Parathyroid adenoma (tissue), 2 donors: ENCODE measurements at regions not wholly inside any gene's neighbourhood (a gene's known extent, or its start where the extent isn't known, plus 50 kb on each side); places are given as distances from the start of the nearest gene placed in this dataset.

ENCODE experiments used
- H2AFZ ChIP-seq: fragments of 300-600 bp; sonication (generic); one replicate; pipeline ENCODE4 v1.7.0; 2017; ENCODE audit warnings: antibody characterized with exemption, mild to moderate bottlenecking
- H3K27ac ChIP-seq: fragments of 300-600 bp; sonication (generic); one replicate; pipeline ENCODE4 v1.7.0; 2017
- H3K27me3 ChIP-seq: fragments of 300-600 bp; sonication (generic); one replicate; pipeline ENCODE4 v1.7.0; 2017; ENCODE audit warnings: low read length; ENCODE audit not compliant: control insufficient read depth, insufficient read depth
- H3K36me3 ChIP-seq: fragments of 300-600 bp; sonication (generic); one replicate; pipeline ENCODE4 v1.7.0; 2017; ENCODE audit warnings: low read length; ENCODE audit not compliant: control insufficient read depth, insufficient read depth
- H3K4me1 ChIP-seq: fragments of 300-600 bp; sonication (generic); one replicate; pipeline ENCODE4 v1.7.0; 2017; ENCODE audit warnings: control low read depth
- H3K4me2 ChIP-seq: fragments of 300-600 bp; sonication (generic); one replicate; pipeline ENCODE4 v1.7.0; 2017; ENCODE audit warnings: low read length
- H3K4me3 ChIP-seq: fragments of 300-600 bp; sonication (generic); one replicate; pipeline ENCODE4 v1.7.0; 2017; ENCODE audit warnings: low read depth, low read length
- H3K79me2 ChIP-seq: fragments of 300-600 bp; sonication (generic); one replicate; pipeline ENCODE4 v1.7.0; 2017; ENCODE audit warnings: control low read depth
- H3K9ac ChIP-seq: fragments of 300-600 bp; sonication (generic); one replicate; pipeline ENCODE4 v1.7.0; 2017; ENCODE audit warnings: mild to moderate bottlenecking
- H3K9me3 ChIP-seq: fragments of 300-600 bp; sonication (generic); one replicate; pipeline ENCODE4 v1.7.0; 2017; ENCODE audit warnings: low read length; ENCODE audit not compliant: control insufficient read depth
- CTCF ChIP-seq: fragments of 300-600 bp; sonication (generic); IDR thresholded peaks from one replicate; pipeline ENCODE4 v1.7.0; 2017; ENCODE audit warnings: antibody characterized with exemption, mild to moderate bottlenecking
- donor health status: primary hyperparathyroidism.

GRCh38 chr10:47145290-47145934 lies 154.6 kb upstream of the GDF10 start:
- Histone ChIP-seq H3K4me2 (no peak overlapping the region), H3K4me1 (no peaks in the 10 kb centered on the region), H3K9me3 (no peaks in the 10 kb centered on the region), H3K79me2 (no peaks in the 10 kb centered on the region), H3K36me3 (no peaks in the 10 kb centered on the region), H3K9ac (no peak overlapping the region), H3K27me3 (no peaks in the 10 kb centered on the region), H2AFZ (no peak overlapping the region), H3K27ac (no peak overlapping the region), H3K4me3 (no peak overlapping the region)
- no peak for TF ChIP-seq CTCF

GRCh38 chr10:47146572-47146971 lies 153.4 kb upstream of the GDF10 start:
- Histone ChIP-seq H3K36me3 (no peaks in the 10 kb centered on the region), H3K27me3 (no peaks in the 10 kb centered on the region), H3K4me2 (no peak overlapping the region), H3K9ac (no peak overlapping the region), H3K79me2 (no peaks in the 10 kb centered on the region), H3K4me3 (no peak overlapping the region), H3K27ac (no peak overlapping the region), H3K9me3 (no peaks in the 10 kb centered on the region), H3K4me1 (no peaks in the 10 kb centered on the region), H2AFZ (no peak overlapping the region)
- TF ChIP-seq CTCF: no peak

- H3K79me2 ChIP-seq: no peaks in the 10 kb centered on the region
- H3K9ac ChIP-seq: no peak overlapping the region
- no peak overlapping the region for H3K4me3 ChIP-seq
- TF ChIP-seq CTCF: no peak
- no peak overlapping the region for H3K27ac ChIP-seq
- H3K9me3 ChIP-seq: no peaks in the 10 kb centered on the region
- no peak overlapping the region for H2AFZ ChIP-seq
- H3K4me1 ChIP-seq: no peaks in the 10 kb centered on the region
- H3K36me3 ChIP-seq: no peaks in the 10 kb centered on the region
- no peaks in the 10 kb centered on the region for H3K27me3 ChIP-seq
- H3K4me2 ChIP-seq: no peak overlapping the region
Observed at GRCh38 chr10:47147186-47147585, 152.8 kb upstream of the GDF10 start.

GRCh38 chr10:47150581-47150980 lies 149.4 kb upstream of the GDF10 start:
- Histone ChIP-seq H3K4me2 (no peak overlapping the region), H3K27ac (no peak overlapping the region), H3K4me3 (no peak overlapping the region), H3K9ac (no peak overlapping the region), H3K79me2 (no peaks in the 10 kb centered on the region), H3K9me3 (peaks cover 7% of the 10 kb centered on the region), H3K27me3 (no peaks in the 10 kb centered on the region), H3K36me3 (no peaks in the 10 kb centered on the region), H2AFZ (no peak overlapping the region), H3K4me1 (no peaks in the 10 kb centered on the region)
- no peak for TF ChIP-seq CTCF

GRCh38 chr10:47151920-47152319 lies 148.1 kb upstream of the GDF10 start:
- Histone ChIP-seq H3K9ac (no peak overlapping the region), H3K4me1 (no peaks in the 10 kb centered on the region), H3K79me2 (no peaks in the 10 kb centered on the region), H2AFZ (no peak overlapping the region), H3K27ac (no peak overlapping the region), H3K36me3 (no peaks in the 10 kb centered on the region), H3K27me3 (no peaks in the 10 kb centered on the region), H3K4me2 (no peak overlapping the region), H3K9me3 (peaks cover 7% of the 10 kb centered on the region), H3K4me3 (no peak overlapping the region)
- no peak for TF ChIP-seq CTCF
